LNCaP clone FGC (cell line): ENCODE measurements at regions not wholly inside any gene's neighbourhood (a gene's known extent, or its start where the extent isn't known, plus 50 kb on each side); places are given as distances from the start of the nearest gene placed in this dataset.

Experiments
- DNase-seq: peaks from one replicate; pipeline ENCODE4 v3.0.0-alpha.2; 2011; ENCODE audit warnings: low read depth
- H3K4me3 ChIP-seq: 2 replicates; pipeline ENCODE4 v1.5.1; 2011; ENCODE audit warnings: mild to moderate bottlenecking, low read depth, low read length, control low read depth
- CTCF ChIP-seq: IDR thresholded peaks from 2 replicates; pipeline ENCODE4 v1.5.1; 2012; ENCODE audit warnings: mild to moderate bottlenecking; ENCODE audit not compliant: control insufficient read depth, insufficient read depth; ENCODE audit errors: extremely low read depth

GRCh38 chr5:128635379-128635778, 97.3 kb upstream of the FBN2 start:
- no peak overlapping the region for H3K4me3 ChIP-seq
- TF ChIP-seq CTCF = no peak
- no peak for DNase-seq

GRCh38 chr5:128636361-128636760, 98.3 kb upstream of the FBN2 start:
- TF ChIP-seq CTCF = no peak
- no peak for DNase-seq
- H3K4me3 ChIP-seq = no peak overlapping the region

GRCh38 chr5:128637031-128637430, 99.0 kb upstream of the FBN2 start:
- no peak for TF ChIP-seq CTCF
- H3K4me3 ChIP-seq = no peak overlapping the region
- DNase-seq = no peak

GRCh38 chr5:128641861-128642260, 103.8 kb upstream of the FBN2 start:
- DNase-seq = no peak
- TF ChIP-seq CTCF = no peak
- H3K4me3 ChIP-seq = no peak overlapping the region

GRCh38 chr5:128644863-128645262, 106.8 kb upstream of the FBN2 start:
- DNase-seq = no peak
- no peak overlapping the region for H3K4me3 ChIP-seq
- TF ChIP-seq CTCF = no peak

GRCh38 chr5:128645581-128645980, 107.5 kb upstream of the FBN2 start:
- TF ChIP-seq CTCF = no peak
- no peak for DNase-seq
- no peak overlapping the region for H3K4me3 ChIP-seq

- no peak for DNase-seq
- TF ChIP-seq CTCF = no peak
- H3K4me3 ChIP-seq = no peak overlapping the region
Observed at GRCh38 chr5:128646176-128646575, 108.1 kb upstream of the FBN2 start.
